ENCODE measurements at regions not wholly inside any gene's neighbourhood (a gene's known extent, or its start where the extent isn't known, plus 50 kb on each side); places are given as distances from the start of the nearest gene placed in this dataset.

- no peak for TF ChIP-seq MAX (CRISPR knock-in tag; IDR thresholded peaks at IDR 0.05)
These were observed 120.1 kb upstream of the SLC5A12 start (continued) for GRCh38 chr11:26841818-26842473.

- no TSS peak for BruUV-seq (replicated peaks)
- Histone ChIP-seq H3K36me3 (ENCODE audit: control insufficient read depth, insufficient read depth, low read length) (no peaks in the 10 kb centered on the region), H4K20me1 (replicated peaks; ENCODE audit: control insufficient read depth, insufficient read depth, low read length) (no peaks in the 10 kb centered on the region), H3K9me3 (replicated peaks; ENCODE audit: control insufficient read depth, insufficient read depth, low read depth, low read length) (no peaks in the 10 kb centered on the region; the same call in 1 of the 2 replicates), H3K79me2 (ENCODE audit: control insufficient read depth, insufficient read depth, low read length) (no peaks in the 10 kb centered on the region), H2AFZ (ENCODE audit: low read depth, low read length) (no peak overlapping the region), H3K4me3 (no peak overlapping the region), H3K9ac (ENCODE audit: insufficient read depth in 1 of 2, low read depth in 2 of 2, low read length in 2 of 2) (no peak overlapping the region), H3K27ac (ENCODE audit: extremely low read depth, low read depth, low read length) (no peak overlapping the region), H3K27me3 (ENCODE audit: control insufficient read depth in 2 of 2, insufficient read depth in 2 of 2, low read length in 2 of 2) (no peaks in the 10 kb centered on the region), H3K4me1 (replicated peaks in 1 of 2; ENCODE audit: control insufficient read depth in 2 of 2, insufficient read depth in 2 of 2, low read length in 2 of 2) (no peaks in the 10 kb centered on the region), H3K4me2 (ENCODE audit: insufficient read depth, low read length) (no peak overlapping the region), H3K9me1 (ENCODE audit: control insufficient read depth, insufficient read depth, low read length) (no peaks in the 10 kb centered on the region)
- 0% methylated on average over 2 of the region's 3 CpGs for WGBS (ENCODE audit: insufficient coverage, low coverage, missing lambda C conversion rate)
- no peak for FAIRE-seq
- DNase-seq (ENCODE audit: extremely low read depth in 1 of 4, low spot score in 3 of 4): no peak
- no peak for TF ChIP-seq CHD7 (IDR thresholded peaks at IDR 0.05; ENCODE audit: low read depth, low read length)
- no peak for TF ChIP-seq XRCC4 (IDR thresholded peaks at IDR 0.05; ENCODE audit: extremely low read depth, insufficient read depth, insufficient read length)
- no peak for TF ChIP-seq ZNF124 (CRISPR knock-in tag; IDR thresholded peaks at IDR 0.05)
- no peak for TF ChIP-seq KLF1 (tag; IDR thresholded peaks at IDR 0.05)
- no peak for TF ChIP-seq RBFOX2 (IDR thresholded peaks at IDR 0.05; ENCODE audit: low read depth, low read length)
- no peak for TF ChIP-seq ESRRA (IDR thresholded peaks at IDR 0.05; ENCODE audit: borderline replicate concordance, low read depth)
- ChIA-PET CTCF (ENCODE audit: low intra/inter-chr PET ratio) (no interaction called here), POLR2A (no interaction called here)
- in situ Hi-C loops (cut with MboI) (no loop called here), intact Hi-C loops (cut with micrococcal nuclease) (no loop called here)
- no peak for ATAC-seq
These were observed 120.8 kb upstream of the SLC5A12 start for GRCh38 chr11:26842478-26843282.

All from K562 (cell line).